MCF 10A (cell line): ENCODE measurements at regions not wholly inside any gene's neighbourhood (a gene's known extent, or its start where the extent isn't known, plus 50 kb on each side); places are given as distances from the start of the nearest gene placed in this dataset.

ENCODE experiments used
- BruUV-seq: library from RNA; stranded (reverse); fragments of 400-500 nt; replicated peaks from 2 replicates; lab custom pipeline; 2021; lab: Mats Ljungman, UMichigan
- CTCF ChIA-PET: fragments of 300-600 bp; sonication (Branson Sonifier 250); formaldehyde crosslinking; extraction: SDS; loops from one replicate; lab custom pipeline; 2021; ENCODE audit warnings: antibody characterized with exemption, inconsistent platforms; lab: Yijun Ruan, JAX
- POLR2A ChIA-PET: fragments of 300-600, 350-650 bp; sonication (Branson Sonifier 250); formaldehyde crosslinking; extraction: SDS; loops from one replicate; lab custom pipeline; 2020; ENCODE audit warnings: antibody characterized with exemption, inconsistent platforms; lab: Yijun Ruan, JAX
- DNase-seq: peaks from one replicate; pipeline ENCODE4 v3.0.0-alpha.2; 2018; ENCODE audit not compliant: unreplicated experiment
- H3K27ac Mint-ChIP-seq: one replicate; pipeline ENCODE4 v1.8.0; 2022; ENCODE audit warnings: mild to moderate bottlenecking, low read depth, mixed read lengths; ENCODE audit not compliant: unreplicated experiment
- H3K27me3 Mint-ChIP-seq: one replicate; pipeline ENCODE4 v1.8.0; 2022; ENCODE audit warnings: mixed read lengths; ENCODE audit not compliant: insufficient read depth, unreplicated experiment
- H3K36me3 Mint-ChIP-seq: one replicate; pipeline ENCODE4 v1.8.0; 2022; ENCODE audit warnings: mild to moderate bottlenecking, moderate library complexity, mixed read lengths; ENCODE audit not compliant: insufficient read depth, unreplicated experiment
- H3K4me1 Mint-ChIP-seq: one replicate; pipeline ENCODE4 v1.8.0; 2022; ENCODE audit warnings: mixed read lengths; ENCODE audit not compliant: insufficient read depth, unreplicated experiment
- H3K4me3 Mint-ChIP-seq: one replicate; pipeline ENCODE4 v1.8.0; 2022; ENCODE audit warnings: mild to moderate bottlenecking, moderate library complexity, mixed read lengths; ENCODE audit not compliant: unreplicated experiment
- H3K9me3 Mint-ChIP-seq: one replicate; pipeline ENCODE4 v1.8.0; 2022; ENCODE audit warnings: mixed read lengths; ENCODE audit not compliant: unreplicated experiment
- CTCF ChIP-seq: fragments of 200-600 bp; IDR thresholded peaks from one replicate; pipeline ENCODE4 v1.8.0; 2022; ENCODE audit warnings: antibody characterized with exemption, mild to moderate bottlenecking; ENCODE audit not compliant: unreplicated experiment
- intact Hi-C: fragments of 100-400 bp; cut with micrococcal nuclease; formaldehyde crosslinking; loops from 2 replicates; pipeline ENCODE4 v1.14.1; 2022

- H3K27me3 Mint-ChIP-seq = no peaks in the 10 kb centered on the region
- no peak for DNase-seq
- intact Hi-C loops = no loop called here
- no peak for TF ChIP-seq CTCF
- BruUV-seq = no TSS peak
- ChIA-PET CTCF (interaction anchor here (0.5 to 1.2 kb wide), 3 partner anchors 11 to 237 kb away, joined by 3 to 4 read pairs (median 3); no protein-coding TSS in a partner anchor), POLR2A (interaction anchor here (1.6 kb wide), 1 partner anchor 11 kb away, joined by 5 read pairs; no protein-coding TSS in a partner anchor)
- no peak overlapping the region for H3K27ac Mint-ChIP-seq
- H3K9me3 Mint-ChIP-seq = no peaks in the 10 kb centered on the region
- H3K4me3 Mint-ChIP-seq = no peak overlapping the region
- H3K36me3 Mint-ChIP-seq = no peaks in the 10 kb centered on the region
- H3K4me1 Mint-ChIP-seq = no peaks in the 10 kb centered on the region
These were observed 57.7 kb upstream of the HES1 start for GRCh38 chr3:194078045-194078821.

- no peak for DNase-seq
- intact Hi-C loops = no loop called here
- TF ChIP-seq CTCF = no peak
- H3K27ac Mint-ChIP-seq = no peak overlapping the region
- BruUV-seq = no TSS peak
- POLR2A ChIA-PET = no interaction called here
- no peaks in the 10 kb centered on the region for H3K9me3 Mint-ChIP-seq
- H3K36me3 Mint-ChIP-seq = no peaks in the 10 kb centered on the region
- CTCF ChIA-PET = interaction anchor here (0.6 kb wide), 1 partner anchor 200 kb away, joined by 3 read pairs; no protein-coding TSS in a partner anchor
- no peaks in the 10 kb centered on the region for H3K27me3 Mint-ChIP-seq
- H3K4me1 Mint-ChIP-seq = no peaks in the 10 kb centered on the region
- H3K4me3 Mint-ChIP-seq = no peak overlapping the region
These were observed 56.2 kb upstream of the HES1 start for GRCh38 chr3:194079702-194080172.

- H3K4me3 Mint-ChIP-seq = no peak overlapping the region
- H3K36me3 Mint-ChIP-seq = no peaks in the 10 kb centered on the region
- no TSS peak for BruUV-seq
- no peaks in the 10 kb centered on the region for H3K27me3 Mint-ChIP-seq
- no peak for TF ChIP-seq CTCF
- H3K27ac Mint-ChIP-seq = no peak overlapping the region
- ChIA-PET POLR2A (no interaction called here), CTCF (no interaction called here)
- DNase-seq = no peak
- H3K4me1 Mint-ChIP-seq = no peaks in the 10 kb centered on the region
- intact Hi-C loops = no loop called here
- no peaks in the 10 kb centered on the region for H3K9me3 Mint-ChIP-seq
These were observed 55.5 kb upstream of the HES1 start for GRCh38 chr3:194080436-194080835.

- ChIA-PET POLR2A (no interaction called here), CTCF (interaction anchor here (0.7 to 1.2 kb wide), 2 partner anchors 69 to 300 kb away, joined by 3 read pairs; no protein-coding TSS in a partner anchor)
- BruUV-seq = no TSS peak
- Mint-ChIP-seq H3K36me3 (no peaks in the 10 kb centered on the region), H3K4me3 (no peak overlapping the region), H3K9me3 (no peaks in the 10 kb centered on the region), H3K4me1 (no peaks in the 10 kb centered on the region), H3K27me3 (no peaks in the 10 kb centered on the region), H3K27ac (no peak overlapping the region)
- DNase-seq = no peak
- no peak for TF ChIP-seq CTCF
- intact Hi-C loops = no loop called here
These were observed 54.8 kb upstream of the HES1 start for GRCh38 chr3:194080913-194081800.
